GM13976 (cell line): ENCODE measurements at regions not wholly inside any gene's neighbourhood (a gene's known extent, or its start where the extent isn't known, plus 50 kb on each side); places are given as distances from the start of the nearest gene placed in this dataset.

Experiments
- DNase-seq: peaks from one replicate; pipeline ENCODE4 v3.0.0; 2012; ENCODE audit warnings: low spot score
- in situ Hi-C: fragments of 300-500 bp; cut with MboI; formaldehyde crosslinking; loops from one replicate; pipeline ENCODE4 v1.12.0; 2022; ENCODE audit warnings: low sequenced_read_pairs, mixed read lengths, inconsistent platforms; ENCODE audit not compliant: unreplicated experiment
- TF ChIP-seq, protein P1 (sequence below): IDR thresholded peaks from 2 replicates; pipeline ENCODE4 v1.5.1; 2012; ENCODE audit warnings: borderline replicate concordance, mild to moderate bottlenecking; ENCODE audit not compliant: insufficient read depth; ENCODE audit errors: extremely low read depth, missing control alignments, control extremely low read depth

- TF ChIP-seq, protein P1, sequence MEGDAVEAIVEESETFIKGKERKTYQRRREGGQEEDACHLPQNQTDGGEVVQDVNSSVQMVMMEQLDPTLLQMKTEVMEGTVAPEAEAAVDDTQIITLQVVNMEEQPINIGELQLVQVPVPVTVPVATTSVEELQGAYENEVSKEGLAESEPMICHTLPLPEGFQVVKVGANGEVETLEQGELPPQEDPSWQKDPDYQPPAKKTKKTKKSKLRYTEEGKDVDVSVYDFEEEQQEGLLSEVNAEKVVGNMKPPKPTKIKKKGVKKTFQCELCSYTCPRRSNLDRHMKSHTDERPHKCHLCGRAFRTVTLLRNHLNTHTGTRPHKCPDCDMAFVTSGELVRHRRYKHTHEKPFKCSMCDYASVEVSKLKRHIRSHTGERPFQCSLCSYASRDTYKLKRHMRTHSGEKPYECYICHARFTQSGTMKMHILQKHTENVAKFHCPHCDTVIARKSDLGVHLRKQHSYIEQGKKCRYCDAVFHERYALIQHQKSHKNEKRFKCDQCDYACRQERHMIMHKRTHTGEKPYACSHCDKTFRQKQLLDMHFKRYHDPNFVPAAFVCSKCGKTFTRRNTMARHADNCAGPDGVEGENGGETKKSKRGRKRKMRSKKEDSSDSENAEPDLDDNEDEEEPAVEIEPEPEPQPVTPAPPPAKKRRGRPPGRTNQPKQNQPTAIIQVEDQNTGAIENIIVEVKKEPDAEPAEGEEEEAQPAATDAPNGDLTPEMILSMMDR, result no peak
- in situ Hi-C loops, result no loop called here
- no peak for DNase-seq
Measured at GRCh38 chr10:3992382-3993178, 207.6 kb upstream of the KLF6 start.

- in situ Hi-C loops, result no loop called here
- DNase-seq, result no peak
- TF ChIP-seq, protein P1, result no peak
Measured at GRCh38 chr10:3990307-3990706, 205.3 kb upstream of the KLF6 start.

DNA sequence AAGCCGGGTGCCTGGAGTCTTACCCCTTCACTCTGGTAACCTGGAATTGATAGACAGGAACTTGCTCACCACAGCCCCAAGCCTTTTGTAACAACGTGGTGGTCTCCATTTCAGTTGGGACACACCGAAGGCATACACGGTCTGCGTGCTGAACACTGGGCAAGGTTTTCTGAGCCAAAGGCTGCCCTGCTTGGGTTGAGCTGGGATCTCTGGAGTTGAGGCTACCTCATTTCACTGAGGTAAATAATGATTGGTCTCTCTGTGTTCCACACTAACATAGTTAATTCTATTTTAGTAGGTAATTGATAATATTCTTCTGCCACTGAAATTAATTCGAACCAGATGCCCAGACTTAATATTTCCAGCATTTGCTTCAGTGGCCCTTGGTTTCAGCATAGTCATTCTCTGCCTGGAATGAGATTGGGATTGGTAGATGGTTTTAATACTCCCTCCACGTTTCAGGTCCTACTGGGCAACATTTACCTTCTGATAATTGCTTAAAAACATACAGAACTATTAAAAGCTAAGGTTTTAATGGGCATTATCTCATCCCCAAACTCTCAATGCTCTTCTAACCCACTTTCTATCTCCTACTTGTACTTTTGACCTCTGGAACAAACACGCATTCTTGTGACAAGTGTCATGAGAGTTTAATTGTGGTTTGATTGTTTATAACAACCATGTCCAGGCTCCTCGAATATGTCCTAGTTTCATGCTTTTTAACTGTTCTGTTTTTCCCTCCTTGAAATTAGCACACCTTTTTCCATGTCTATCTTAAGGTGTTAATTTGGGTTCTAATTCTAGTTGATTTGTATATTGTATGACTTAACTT is 202.3 kb upstream of the KLF6 start:
- TF ChIP-seq, protein P1, result no peak
- in situ Hi-C loops, result no loop called here
- DNase-seq, result no peak

DNA sequence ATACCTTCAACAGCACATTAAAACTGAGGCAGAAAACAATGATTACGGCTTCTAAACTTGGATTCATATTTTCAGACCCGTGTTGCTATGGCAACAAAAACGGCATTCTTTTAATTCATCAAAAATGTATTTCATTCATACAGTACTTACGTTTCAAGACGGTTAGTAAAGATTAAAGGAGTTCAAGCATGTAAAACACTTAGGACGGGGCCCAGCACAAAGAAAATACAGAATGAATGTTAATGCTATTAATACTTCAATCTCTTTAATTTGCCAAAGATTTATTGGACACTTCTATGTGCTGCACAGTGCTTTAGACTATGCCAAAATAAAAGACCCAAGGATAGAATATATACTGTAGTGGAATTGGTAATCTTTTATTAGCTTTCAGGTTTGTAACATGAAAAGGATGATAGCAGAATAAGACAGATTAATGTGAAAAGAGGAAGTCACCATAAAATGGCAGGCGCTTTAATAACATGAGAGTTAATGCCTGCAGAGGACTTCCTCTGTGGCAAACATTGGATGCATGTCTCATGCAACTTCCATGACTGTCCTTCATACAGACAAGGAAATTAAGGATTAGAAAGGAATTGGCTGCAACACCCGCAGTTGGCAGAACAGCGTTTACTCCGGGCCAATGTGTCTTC is 201.6 kb upstream of the KLF6 start:
- in situ Hi-C loops, result no loop called here
- no peak for DNase-seq
- TF ChIP-seq, protein P1, result no peak

DNA sequence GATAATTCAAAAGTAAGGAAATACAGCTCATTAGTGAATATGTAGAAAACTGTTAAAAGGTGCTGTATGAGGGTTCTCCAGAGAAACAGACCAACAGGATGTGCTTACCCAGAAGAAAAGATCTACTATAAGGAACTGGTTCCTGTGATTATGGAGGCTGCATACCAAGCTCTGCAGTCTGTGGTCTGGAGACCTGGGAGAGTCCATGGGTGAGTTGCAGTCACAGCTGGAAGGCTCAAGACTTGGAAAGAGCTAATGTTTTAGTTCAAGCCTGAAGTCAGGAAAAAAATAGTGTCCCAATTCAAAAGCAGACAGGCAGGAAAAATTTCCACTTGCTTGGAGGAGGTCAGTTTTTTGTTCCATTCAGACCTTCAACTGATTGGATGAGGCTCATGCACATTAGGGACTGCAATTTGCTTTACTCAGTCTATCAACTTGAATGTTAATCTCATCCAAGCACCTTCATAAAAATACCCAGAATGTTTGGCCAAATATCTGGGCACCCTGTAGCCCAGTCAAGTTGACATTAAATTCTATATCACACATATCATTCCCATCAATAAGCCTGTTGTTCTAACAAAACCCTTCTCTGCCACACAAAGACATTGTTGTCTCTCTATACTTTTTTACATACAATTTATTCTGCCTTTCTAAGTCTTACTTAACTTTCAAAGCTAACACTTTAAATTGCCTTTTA is 197.9 kb upstream of the KLF6 start:
- TF ChIP-seq, protein P1, result no peak
- in situ Hi-C loops, result no loop called here
- DNase-seq, result no peak

DNA sequence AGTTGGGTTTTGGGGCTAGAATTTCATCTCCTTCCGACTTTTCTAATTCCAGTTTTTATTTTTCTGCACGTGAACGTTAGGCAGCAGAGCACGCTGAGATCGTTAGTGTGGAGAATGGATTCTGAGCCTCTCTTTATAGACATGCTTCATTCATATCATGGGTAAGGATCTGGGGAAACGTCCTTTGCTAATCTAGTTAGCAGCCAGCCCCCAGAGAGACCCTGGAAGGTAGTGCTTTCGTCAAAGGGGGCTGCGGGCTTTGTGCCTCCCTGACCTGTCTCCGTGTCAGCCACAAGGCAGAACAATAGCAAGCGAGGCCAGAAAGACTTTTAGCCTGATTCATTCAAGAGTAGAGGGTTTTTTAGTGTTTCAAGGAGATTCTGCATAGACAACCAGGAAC is 196.3 kb upstream of the KLF6 start:
- TF ChIP-seq, protein P1, result no peak

More for the DNA sequence above, 196.3 kb upstream of the KLF6 start:
- no peak for DNase-seq
- in situ Hi-C loops, result no loop called here
